Nephron (organoid): ENCODE measurements at regions not wholly inside any gene's neighbourhood (a gene's known extent, or its start where the extent isn't known, plus 50 kb on each side); places are given as distances from the start of the nearest gene placed in this dataset.

Experiments used
- H3K27ac Mint-ChIP-seq, 3 experiments: 2 replicates each; pipeline ENCODE4 v1.8.0; 2020; ENCODE audit warnings: mixed read lengths in 3 of 3, mild to moderate bottlenecking in 2 of 3, moderate library complexity in 1 of 3
- H3K27me3 Mint-ChIP-seq: 2 replicates; pipeline ENCODE4 v1.8.0; 2021; ENCODE audit warnings: low read depth, mild to moderate bottlenecking, moderate library complexity, mixed read lengths
- H3K36me3 Mint-ChIP-seq: 2 replicates; pipeline ENCODE4 v1.8.0; 2020; ENCODE audit warnings: low read depth, mixed read lengths
- H3K4me1 Mint-ChIP-seq: 2 replicates; pipeline ENCODE4 v1.8.0; 2020; ENCODE audit warnings: mixed read lengths
- H3K4me3 Mint-ChIP-seq, 3 experiments: 2 replicates each; pipeline ENCODE4 v1.8.0; 2020; ENCODE audit warnings: mild to moderate bottlenecking in 3 of 3, mixed read lengths in 3 of 3, moderate library complexity in 2 of 3
- H3K9me3 Mint-ChIP-seq: 2 replicates; pipeline ENCODE4 v1.8.0; 2020; ENCODE audit warnings: mixed read lengths
- TF ChIP-seq, protein P1 (sequence below), 3 experiments: fragments of 200-600 bp; sonication (generic); IDR thresholded peaks; one replicate each; pipeline ENCODE4 v1.5.0; 2021; ENCODE audit warnings: antibody characterized with exemption in 3 of 3; ENCODE audit not compliant: unreplicated experiment in 3 of 3

DNA sequence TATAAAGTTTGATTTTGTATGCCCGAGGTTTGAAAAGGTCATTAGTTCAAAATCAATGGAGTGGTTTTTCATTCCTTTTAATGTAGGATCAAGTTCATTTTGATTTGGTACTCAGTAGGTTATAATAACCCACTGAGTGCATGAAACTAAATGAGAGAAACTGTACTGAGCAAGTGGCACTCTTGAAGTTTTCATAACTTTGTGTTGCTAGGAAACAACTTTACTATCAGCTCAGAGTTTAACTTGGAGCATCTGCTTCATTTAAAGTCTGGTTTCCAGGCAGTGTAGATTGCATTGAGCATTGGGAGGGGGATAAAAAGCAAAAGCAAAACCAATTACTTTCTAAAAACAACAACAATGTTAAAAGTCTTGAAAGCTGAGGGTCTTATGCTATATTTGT, 1361.6 kb upstream of the CHAC2 start:
- TF ChIP-seq, protein P1, sequence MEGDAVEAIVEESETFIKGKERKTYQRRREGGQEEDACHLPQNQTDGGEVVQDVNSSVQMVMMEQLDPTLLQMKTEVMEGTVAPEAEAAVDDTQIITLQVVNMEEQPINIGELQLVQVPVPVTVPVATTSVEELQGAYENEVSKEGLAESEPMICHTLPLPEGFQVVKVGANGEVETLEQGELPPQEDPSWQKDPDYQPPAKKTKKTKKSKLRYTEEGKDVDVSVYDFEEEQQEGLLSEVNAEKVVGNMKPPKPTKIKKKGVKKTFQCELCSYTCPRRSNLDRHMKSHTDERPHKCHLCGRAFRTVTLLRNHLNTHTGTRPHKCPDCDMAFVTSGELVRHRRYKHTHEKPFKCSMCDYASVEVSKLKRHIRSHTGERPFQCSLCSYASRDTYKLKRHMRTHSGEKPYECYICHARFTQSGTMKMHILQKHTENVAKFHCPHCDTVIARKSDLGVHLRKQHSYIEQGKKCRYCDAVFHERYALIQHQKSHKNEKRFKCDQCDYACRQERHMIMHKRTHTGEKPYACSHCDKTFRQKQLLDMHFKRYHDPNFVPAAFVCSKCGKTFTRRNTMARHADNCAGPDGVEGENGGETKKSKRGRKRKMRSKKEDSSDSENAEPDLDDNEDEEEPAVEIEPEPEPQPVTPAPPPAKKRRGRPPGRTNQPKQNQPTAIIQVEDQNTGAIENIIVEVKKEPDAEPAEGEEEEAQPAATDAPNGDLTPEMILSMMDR (IDR thresholded peaks at IDR 0.05; ENCODE audit: unreplicated experiment in 3 of 3) = no peak
- Mint-ChIP-seq H3K27ac (no peak overlapping the region), H3K4me1 (no peaks in the 10 kb centered on the region), H3K27me3 (no peaks in the 10 kb centered on the region), H3K36me3 (no peaks in the 10 kb centered on the region), H3K9me3 (peaks cover 2% of the 10 kb centered on the region), H3K4me3 (no peak overlapping the region)

GRCh38 chr2:52404866-52405265, 1362.7 kb upstream of the CHAC2 start:
- TF ChIP-seq, protein P1 (IDR thresholded peaks at IDR 0.05; ENCODE audit: unreplicated experiment in 3 of 3) = no peak
- no peak overlapping the region for H3K27ac Mint-ChIP-seq
- H3K4me1 Mint-ChIP-seq = no peaks in the 10 kb centered on the region
- H3K4me3 Mint-ChIP-seq = no peak overlapping the region
- H3K9me3 Mint-ChIP-seq = no peaks in the 10 kb centered on the region
- no peaks in the 10 kb centered on the region for H3K27me3 Mint-ChIP-seq
- H3K36me3 Mint-ChIP-seq = no peaks in the 10 kb centered on the region

GRCh38 chr2:52404046-52404445, 1363.6 kb upstream of the CHAC2 start:
- H3K27ac Mint-ChIP-seq = no peak overlapping the region
- no peaks in the 10 kb centered on the region for H3K4me1 Mint-ChIP-seq
- no peaks in the 10 kb centered on the region for H3K27me3 Mint-ChIP-seq
- no peaks in the 10 kb centered on the region for H3K36me3 Mint-ChIP-seq
- TF ChIP-seq, protein P1 (IDR thresholded peaks at IDR 0.05; ENCODE audit: unreplicated experiment in 3 of 3) = no peak
- peaks cover 4% of the 10 kb centered on the region for H3K9me3 Mint-ChIP-seq
- no peak overlapping the region for H3K4me3 Mint-ChIP-seq

GRCh38 chr2:52402128-52402527, 1365.5 kb upstream of the CHAC2 start:
- Mint-ChIP-seq H3K4me1 (no peaks in the 10 kb centered on the region), H3K9me3 (peaks cover 4% of the 10 kb centered on the region), H3K36me3 (no peaks in the 10 kb centered on the region), H3K4me3 (no peak overlapping the region), H3K27ac (no peak overlapping the region), H3K27me3 (no peaks in the 10 kb centered on the region)
- TF ChIP-seq, protein P1 (IDR thresholded peaks at IDR 0.05; ENCODE audit: unreplicated experiment in 3 of 3) = no peak

DNA sequence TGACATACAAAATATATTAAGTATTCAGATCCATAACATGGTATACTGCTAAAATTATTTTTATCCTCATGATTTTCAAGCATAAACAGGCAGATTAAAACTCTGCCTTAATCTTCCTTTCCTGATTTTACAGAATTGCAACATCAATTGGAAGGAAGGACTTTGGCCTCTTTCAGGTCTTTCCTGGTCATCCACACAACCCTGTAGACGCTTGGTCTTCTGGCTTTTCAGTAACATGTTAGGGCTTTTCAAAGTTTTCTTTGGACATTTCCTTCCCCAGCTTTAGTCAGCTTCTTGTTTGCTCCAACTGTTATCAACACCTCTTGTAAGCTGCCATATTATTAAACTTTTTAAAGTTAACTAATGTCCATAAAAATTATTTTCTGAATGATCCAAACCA, 1364.9 kb upstream of the NRXN1 start:
- Mint-ChIP-seq H3K4me3 (no peak overlapping the region), H3K4me1 (no peaks in the 10 kb centered on the region), H3K27ac (no peak overlapping the region), H3K9me3 (peaks cover 4% of the 10 kb centered on the region), H3K36me3 (no peaks in the 10 kb centered on the region), H3K27me3 (no peaks in the 10 kb centered on the region)
- TF ChIP-seq, protein P1 (IDR thresholded peaks at IDR 0.05; ENCODE audit: unreplicated experiment in 3 of 3) = no peak

GRCh38 chr2:52395912-52396311, 1364.0 kb upstream of the NRXN1 start:
- Mint-ChIP-seq H3K9me3 (peaks cover 4% of the 10 kb centered on the region), H3K4me3 (no peak overlapping the region), H3K27ac (no peak overlapping the region), H3K36me3 (no peaks in the 10 kb centered on the region), H3K27me3 (no peaks in the 10 kb centered on the region), H3K4me1 (no peaks in the 10 kb centered on the region)
- TF ChIP-seq, protein P1 (IDR thresholded peaks at IDR 0.05; ENCODE audit: unreplicated experiment in 3 of 3) = no peak
